Erythroblast (primary cell): ENCODE measurements at regions not wholly inside any gene's neighbourhood (a gene's known extent, or its start where the extent isn't known, plus 50 kb on each side); places are given as distances from the start of the nearest gene placed in this dataset.

Experiments used
- GATA1 ChIP-seq: IDR thresholded peaks from 2 replicates; pipeline ENCODE4 v1.6.1; 2011; ENCODE audit warnings: low read depth, mild to moderate bottlenecking, control low read depth, low read length, moderate library complexity
- POLR2A ChIP-seq: IDR thresholded peaks from 2 replicates; pipeline ENCODE4 v1.6.1; 2011; ENCODE audit warnings: mild to moderate bottlenecking, low read length

- TF ChIP-seq POLR2A (no peak), GATA1 (no peak)
These were observed 58.1 kb upstream of the JADE1 start for GRCh38 chr4:128751354-128751753.
